K562 (cell line): ENCODE measurements at regions not wholly inside any gene's neighbourhood (a gene's known extent, or its start where the extent isn't known, plus 50 kb on each side); places are given as distances from the start of the nearest gene placed in this dataset.

ENCODE experiments used
- ATAC-seq: fragments of 200-7000 bp; cut with Tn5 transposase; 3 replicates; pipeline ENCODE4 v1.9.1; 2020; ENCODE audit warnings: moderate library complexity
- BruUV-seq: library from RNA; stranded (reverse); fragments of 400-500 nt; replicated peaks from 2 replicates; lab custom pipeline; 2021; lab: Mats Ljungman, UMichigan
- CTCF ChIA-PET: fragments of 300-600 bp; formaldehyde crosslinking; extraction: SDS; loops from one replicate; lab custom pipeline; 2021; ENCODE audit warnings: low intra/inter-chr PET ratio; lab: Yijun Ruan, JAX
- POLR2A ChIA-PET: fragments of 300-600, 350-650 bp; sonication (Branson Sonifier 250); formaldehyde crosslinking; extraction: SDS; loops from one replicate; lab custom pipeline; 2021; ENCODE audit warnings: antibody characterized with exemption, inconsistent platforms; lab: Yijun Ruan, JAX
- DNase-seq, 4 experiments: peaks; one replicate each; pipeline versions ENCODE4 v3.0.0 to v3.0.0-alpha.2; 2011 to 2018; ENCODE audit warnings: low spot score in 3 of 4, mixed read lengths in 3 of 4; ENCODE audit errors: extremely low read depth in 1 of 4
- FAIRE-seq: peaks from 2 replicates; lab custom pipeline; 2011; peaks lifted over from hg19 to GRCh38; lab: Jason Lieb, UNC
- H2AFZ ChIP-seq: 2 replicates; pipeline ENCODE4 v1.6.0; 2011; ENCODE audit warnings: low read depth, low read length, control low read depth, inconsistent platforms
- H3K27ac ChIP-seq: fragments of 200-600 bp; 3 replicates; pipeline ENCODE4 v1.8.0; 2011; ENCODE audit warnings: low read depth, mild to moderate bottlenecking, control low read depth, inconsistent platforms, low read length, moderate library complexity, mixed read lengths; ENCODE audit errors: extremely low read depth
- H3K27me3 ChIP-seq, 2 experiments: fragments of 300-600 bp in 1 of 2; 2 replicates in 1 of 2; 3 replicates in 1 of 2; pipeline versions ENCODE4 v1.6.0 to v1.8.0; 2011; ENCODE audit warnings: inconsistent platforms in 2 of 2, low read length in 2 of 2, mild to moderate bottlenecking in 1 of 2, mixed read lengths in 1 of 2, moderate library complexity in 1 of 2; ENCODE audit not compliant: control insufficient read depth in 2 of 2, insufficient read depth in 2 of 2
- H3K36me3 ChIP-seq: fragments of 300-600 bp; 3 replicates; pipeline ENCODE4 v1.8.0; 2011; ENCODE audit warnings: mild to moderate bottlenecking, low read length, inconsistent platforms; ENCODE audit not compliant: control insufficient read depth, insufficient read depth
- H3K4me1 ChIP-seq, 2 experiments: fragments of 200-600 bp in 1 of 2; replicated peaks in 1 of 2; 2 replicates in 1 of 2; 3 replicates in 1 of 2; pipeline versions ENCODE4 v1.5.1 to v1.8.0; 2011; ENCODE audit warnings: inconsistent platforms in 2 of 2, low read length in 2 of 2, mild to moderate bottlenecking in 1 of 2, mixed read lengths in 1 of 2, moderate library complexity in 1 of 2; ENCODE audit not compliant: control insufficient read depth in 2 of 2, insufficient read depth in 2 of 2
- H3K4me2 ChIP-seq: 2 replicates; pipeline ENCODE4 v1.6.1; 2011; ENCODE audit warnings: low read length, control low read depth, inconsistent platforms, mixed read lengths; ENCODE audit not compliant: insufficient read depth
- H3K4me3 ChIP-seq: fragments of 200-600 bp; sonication (generic), shearing (Covaris generic); 2 replicates; pipeline ENCODE4 v1.5.1; 2016; ENCODE audit warnings: control low read depth, inconsistent platforms
- H3K79me2 ChIP-seq: fragments of 200-600 bp; 3 replicates; pipeline ENCODE4 v1.8.0; 2011; ENCODE audit warnings: low read length, inconsistent platforms; ENCODE audit not compliant: control insufficient read depth, insufficient read depth
- H3K9ac ChIP-seq, 2 experiments: 2 replicates each; pipeline versions ENCODE4 v1.6.0 to v1.6.1; 2011; ENCODE audit warnings: low read depth in 2 of 2, low read length in 2 of 2, control low read depth in 1 of 2, inconsistent platforms in 1 of 2, mild to moderate bottlenecking in 1 of 2, mixed read lengths in 1 of 2; ENCODE audit not compliant: insufficient read depth in 1 of 2
- H3K9me1 ChIP-seq: one replicate; pipeline ENCODE4 v1.6.0; 2011; ENCODE audit warnings: inconsistent platforms, mild to moderate bottlenecking, low read length, moderate library complexity; ENCODE audit not compliant: control insufficient read depth, insufficient read depth
- H3K9me3 ChIP-seq: replicated peaks from 2 replicates; pipeline ENCODE4 v1.5.1; 2011; ENCODE audit warnings: low read depth, low read length, inconsistent platforms; ENCODE audit not compliant: control insufficient read depth, insufficient read depth
- H4K20me1 ChIP-seq: replicated peaks from 2 replicates; pipeline ENCODE4 v1.6.1; 2011; ENCODE audit warnings: low read length, inconsistent platforms, mixed read lengths; ENCODE audit not compliant: control insufficient read depth, insufficient read depth
- MAFG ChIP-seq: fragments of 450-650 bp; conservative IDR thresholded peaks from 2 replicates; pipeline ENCODE4 v1.6.1; 2016; ENCODE audit warnings: missing genetic modification characterization, missing compliant biosample characterization
- NFIC ChIP-seq: fragments of 450-650 bp; IDR thresholded peaks from 2 replicates; pipeline ENCODE4 v1.6.1; 2017; ENCODE audit warnings: mild to moderate bottlenecking, inconsistent platforms
- NFIX ChIP-seq: fragments of 250-450 bp; sonication (Bioruptor Pico); IDR thresholded peaks from 2 replicates; pipeline ENCODE4 v1.4.0; 2020; ENCODE audit warnings: low read depth, mild to moderate bottlenecking, moderate library complexity
- NR2C1 ChIP-seq, 2 experiments: fragments of 450-650 bp; IDR thresholded peaks; 2 replicates each; pipeline ENCODE4 v1.6.1; 2017; ENCODE audit warnings: mild to moderate bottlenecking in 2 of 2, antibody characterized with exemption in 1 of 2, inconsistent platforms in 1 of 2, missing compliant biosample characterization in 1 of 2, missing genetic modification characterization in 1 of 2
- WGBS: fragments of 100-300 bp; shearing (Covaris generic); methylation state at CpG from one replicate; pipeline ENCODE4 v1.1.6; 2016; ENCODE audit warnings: low coverage, mixed read lengths; ENCODE audit not compliant: insufficient coverage; ENCODE audit errors: missing lambda C conversion rate; 5-methylcytosine and 5-hydroxymethylcytosine counted together
- in situ Hi-C: fragments of 300-500 bp; cut with MboI; formaldehyde crosslinking; loops from 4 replicates; pipeline ENCODE4 v1.15.0; 2018; ENCODE audit warnings: inconsistent platforms, mixed read lengths
- intact Hi-C: fragments of 100-400 bp; cut with micrococcal nuclease; formaldehyde crosslinking; loops from 2 replicates; pipeline ENCODE4 v1.14.2; 2022
- TF ChIP-seq, protein P1 (sequence below): fragments of 450-650 bp; IDR thresholded peaks from 2 replicates; pipeline ENCODE4 v1.7.1; 2018; ENCODE audit warnings: mild to moderate bottlenecking, low read depth; ENCODE audit not compliant: partially characterized antibody

DNA sequence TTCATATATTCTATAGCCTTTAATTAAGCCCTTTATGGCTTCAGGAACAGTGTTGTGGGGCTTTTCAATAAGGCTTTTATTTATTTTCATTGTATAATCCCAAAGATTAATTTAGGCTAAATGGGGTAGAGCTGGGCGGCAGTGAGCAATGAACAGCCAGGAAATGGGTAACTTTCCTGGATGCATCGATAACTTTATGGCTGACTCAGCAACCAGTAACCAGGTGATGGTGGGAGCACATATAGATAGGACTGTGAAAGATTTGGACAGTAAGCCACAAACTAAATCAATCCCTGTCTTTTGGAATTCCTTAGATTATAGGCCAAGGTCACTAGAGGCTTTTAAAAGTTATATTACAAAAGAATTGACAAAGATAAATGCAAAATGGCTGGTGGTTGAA, 1260.6 kb upstream of the CELF4 start:
- H3K9me3 ChIP-seq: no peaks in the 10 kb centered on the region; the same call in 1 of the 2 replicates
- H3K36me3 ChIP-seq: no peaks in the 10 kb centered on the region
- no peak overlapping the region for H3K9ac ChIP-seq
- no TSS peak for BruUV-seq
- H3K79me2 ChIP-seq: no peaks in the 10 kb centered on the region
- no peaks in the 10 kb centered on the region for H3K9me1 ChIP-seq
- intact Hi-C loops: no loop called here
- 0% methylated on average over 2 of the region's 2 CpGs for WGBS
- H3K4me2 ChIP-seq: no peak overlapping the region
- H3K27me3 ChIP-seq: no peaks in the 10 kb centered on the region
- no peaks in the 10 kb centered on the region for H3K4me1 ChIP-seq
- in situ Hi-C loops: no loop called here
- TF ChIP-seq MAFG (tag): 0 out of 2 replicates have a peak, but pooled peaks have one; percentile 8
- TF ChIP-seq, protein P1, sequence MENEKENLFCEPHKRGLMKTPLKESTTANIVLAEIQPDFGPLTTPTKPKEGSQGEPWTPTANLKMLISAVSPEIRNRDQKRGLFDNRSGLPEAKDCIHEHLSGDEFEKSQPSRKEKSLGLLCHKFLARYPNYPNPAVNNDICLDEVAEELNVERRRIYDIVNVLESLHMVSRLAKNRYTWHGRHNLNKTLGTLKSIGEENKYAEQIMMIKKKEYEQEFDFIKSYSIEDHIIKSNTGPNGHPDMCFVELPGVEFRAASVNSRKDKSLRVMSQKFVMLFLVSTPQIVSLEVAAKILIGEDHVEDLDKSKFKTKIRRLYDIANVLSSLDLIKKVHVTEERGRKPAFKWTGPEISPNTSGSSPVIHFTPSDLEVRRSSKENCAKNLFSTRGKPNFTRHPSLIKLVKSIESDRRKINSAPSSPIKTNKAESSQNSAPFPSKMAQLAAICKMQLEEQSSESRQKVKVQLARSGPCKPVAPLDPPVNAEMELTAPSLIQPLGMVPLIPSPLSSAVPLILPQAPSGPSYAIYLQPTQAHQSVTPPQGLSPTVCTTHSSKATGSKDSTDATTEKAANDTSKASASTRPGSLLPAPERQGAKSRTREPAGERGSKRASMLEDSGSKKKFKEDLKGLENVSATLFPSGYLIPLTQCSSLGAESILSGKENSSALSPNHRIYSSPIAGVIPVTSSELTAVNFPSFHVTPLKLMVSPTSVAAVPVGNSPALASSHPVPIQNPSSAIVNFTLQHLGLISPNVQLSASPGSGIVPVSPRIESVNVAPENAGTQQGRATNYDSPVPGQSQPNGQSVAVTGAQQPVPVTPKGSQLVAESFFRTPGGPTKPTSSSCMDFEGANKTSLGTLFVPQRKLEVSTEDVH: no peak
- ChIA-PET POLR2A (no interaction called here), CTCF (no interaction called here)
- H3K27ac ChIP-seq: no peak overlapping the region
- H3K4me3 ChIP-seq: no peak overlapping the region
- no peak for FAIRE-seq
- no peak for DNase-seq
- no peak overlapping the region for H2AFZ ChIP-seq
- no peaks in the 10 kb centered on the region for H4K20me1 ChIP-seq
- no peak for ATAC-seq

DNA sequence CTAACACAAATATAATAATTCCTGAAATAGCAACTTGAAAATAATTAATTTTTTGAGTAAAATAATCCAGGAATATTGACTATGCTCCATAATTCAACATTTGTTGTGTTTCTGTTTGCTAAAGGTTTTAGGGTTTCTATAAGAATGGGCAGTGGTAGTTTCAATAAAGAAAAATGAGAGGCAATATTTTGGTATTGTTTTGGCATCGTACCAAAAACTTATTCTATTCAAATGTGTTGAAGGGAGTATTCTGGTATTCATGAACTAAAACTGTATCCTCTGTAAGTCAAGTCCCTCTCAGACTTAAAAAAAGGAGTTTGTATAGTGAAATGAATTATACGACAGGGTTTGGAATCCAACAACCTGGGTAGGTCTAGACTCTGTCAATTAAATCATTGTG, 1245.6 kb upstream of the CELF4 start:
- Histone ChIP-seq H3K9me1 (no peaks in the 10 kb centered on the region), H3K79me2 (no peaks in the 10 kb centered on the region), H3K4me2 (no peak overlapping the region), H3K9me3 (no peaks in the 10 kb centered on the region), H2AFZ (no peak overlapping the region), H3K36me3 (no peaks in the 10 kb centered on the region), H3K9ac (no peak overlapping the region), H3K27ac (no peak overlapping the region), H3K4me3 (no peak overlapping the region), H4K20me1 (no peaks in the 10 kb centered on the region), H3K27me3 (no peaks in the 10 kb centered on the region)
- BruUV-seq: no TSS peak
- FAIRE-seq: no peak
- WGBS: 4% methylated on average over 2 of the region's 2 CpGs
- no peak for DNase-seq
- in situ Hi-C loops (no loop called here), intact Hi-C loops (no loop called here)
- no peak for ATAC-seq
- POLR2A ChIA-PET: no interaction called here
- CTCF ChIA-PET: no interaction called here
- TF ChIP-seq NR2C1 (IDR thresholded peaks at IDR 0.05) (no peak), NR2C1 (tag; IDR thresholded peaks at IDR 0.05) (no peak), NFIX (CRISPR knock-in tag) (peak; percentile 88), NFIC (peak; percentile 88)
- TF ChIP-seq, all 486 proteins: peak for 2
- H3K4me1 ChIP-seq: no peaks in the 10 kb centered on the region
